Sigmoid colon (tissue), 6 donors: ENCODE measurements at regions not wholly inside any gene's neighbourhood (a gene's known extent, or its start where the extent isn't known, plus 50 kb on each side); places are given as distances from the start of the nearest gene placed in this dataset.

Source experiments
- DNase-seq: peaks from one replicate; pipeline ENCODE4 v3.0.0-alpha.2; 2019
- H3K27ac ChIP-seq, 4 donors: fragments of 200-600 bp; sonication (generic); one replicate each; pipeline ENCODE4 v1.5.1; 2016 to 2019; ENCODE audit warnings: mild to moderate bottlenecking in 1 of 4
- H3K27me3 ChIP-seq, 3 donors: fragments of 200-600 bp; sonication (generic); one replicate each; pipeline ENCODE4 v1.5.1; 2019; ENCODE audit warnings: mild to moderate bottlenecking in 1 of 3
- H3K36me3 ChIP-seq, 4 donors: fragments of 200-600 bp; sonication (generic); one replicate each; pipeline ENCODE4 v1.5.1; 2016 to 2019
- H3K4me1 ChIP-seq, 4 donors: fragments of 200-600 bp; sonication (generic); one replicate each; pipeline ENCODE4 v1.5.1; 2017 to 2019
- H3K4me3 ChIP-seq, 4 donors: fragments of 200-600 bp; sonication (generic); one replicate each; pipeline ENCODE4 v1.5.1; 2017 to 2019; ENCODE audit warnings: mild to moderate bottlenecking in 2 of 4, moderate library complexity in 1 of 4
- H3K9me3 ChIP-seq, 4 donors: fragments of 200-600 bp in 3 of 4; sonication (generic) in 3 of 4; one replicate each; pipeline versions ENCODE4 v1.5.1 to v1.6.1; 2013 to 2019
- CTCF ChIP-seq, 4 experiments: fragments of 450-650 bp in 3 of 4; fragments of 200-600 bp in 1 of 4; IDR thresholded peaks; one replicate each; pipeline ENCODE4 v1.5.1; 2016 to 2019; ENCODE audit warnings: antibody characterized with exemption in 4 of 4, mild to moderate bottlenecking in 3 of 4, moderate library complexity in 2 of 4
- EP300 ChIP-seq, 4 donors: sonication (generic); formaldehyde crosslinking; IDR thresholded peaks; one replicate each; pipeline ENCODE4 v1.6.1; 2017; ENCODE audit warnings: antibody characterized with exemption in 4 of 4
- POLR2A ChIP-seq, 2 donors: fragments of 450-650 bp; IDR thresholded peaks; one replicate each; pipeline ENCODE4 v1.6.1; 2016; ENCODE audit warnings: antibody characterized with exemption in 2 of 2, mild to moderate bottlenecking in 2 of 2, moderate library complexity in 2 of 2
- POLR2AphosphoS5 ChIP-seq, 4 donors: sonication (generic); formaldehyde crosslinking; IDR thresholded peaks; one replicate each; pipeline ENCODE4 v1.6.1; 2017; ENCODE audit warnings: antibody characterized with exemption in 4 of 4
- WGBS, 2 donors: extraction: QIAGEN DNeasy Blood & Tissue Kit; methylation state at CpG; one replicate each; pipeline ENCODE4 v1.1.7; 2013; 5-methylcytosine and 5-hydroxymethylcytosine counted together
- intact Hi-C: fragments of 100-400 bp; cut with DNase I; formaldehyde crosslinking; loops from one replicate; pipeline ENCODE4 v1.15.1; 2023
- donor health status: healthy with polysubstance abuse.
- donor health status: healthy.

GRCh38 chr9:113795811-113796392 lies 80.2 kb upstream of the ZNF618 start:
- TF ChIP-seq POLR2AphosphoS5 (IDR thresholded peaks at IDR 0.05) (no peak), POLR2A (IDR thresholded peaks at IDR 0.05) (no peak), EP300 (IDR thresholded peaks at IDR 0.05) (no peak), CTCF (IDR thresholded peaks at IDR 0.05) (no peak)
- DNase-seq: no peak
- no peak overlapping the region for H3K27ac ChIP-seq
- H3K4me3 ChIP-seq: no peak overlapping the region
- WGBS, 2 donors: 77 to 84% methylated on average over 2 of the region's 2 CpGs
- no peaks in the 10 kb centered on the region for H3K36me3 ChIP-seq
- no peaks in the 10 kb centered on the region for H3K27me3 ChIP-seq
- H3K9me3 ChIP-seq: no peaks in the 10 kb centered on the region
- intact Hi-C loops: no loop called here
- no peaks in the 10 kb centered on the region for H3K4me1 ChIP-seq

GRCh38 chr9:113796646-113797426 lies 79.3 kb upstream of the ZNF618 start:
- no peak for DNase-seq
- Histone ChIP-seq H3K36me3 (no peaks in the 10 kb centered on the region), H3K27ac (no peak overlapping the region), H3K27me3 (no peaks in the 10 kb centered on the region), H3K4me1 (no peaks in the 10 kb centered on the region), H3K9me3 (no peaks in the 10 kb centered on the region), H3K4me3 (no peak overlapping the region)
- no peak for TF ChIP-seq POLR2AphosphoS5 (IDR thresholded peaks at IDR 0.05)
- no peak for TF ChIP-seq CTCF (IDR thresholded peaks at IDR 0.05)
- TF ChIP-seq EP300 (IDR thresholded peaks at IDR 0.05): no peak
- no peak for TF ChIP-seq POLR2A (IDR thresholded peaks at IDR 0.05)
- WGBS, 2 donors: 92 to 93% methylated on average over 13 of the region's 13 CpGs
- intact Hi-C loops: no loop called here

GRCh38 chr9:113798062-113799030 lies 77.8 kb upstream of the ZNF618 start:
- 84 to 86% methylated on average over 13 of the region's 13 CpGs for WGBS, 2 donors
- Histone ChIP-seq H3K36me3 (no peaks in the 10 kb centered on the region), H3K4me1 (no peaks in the 10 kb centered on the region), H3K9me3 (no peaks in the 10 kb centered on the region), H3K27me3 (no peaks in the 10 kb centered on the region), H3K4me3 (no peak overlapping the region), H3K27ac (no peak overlapping the region)
- intact Hi-C loops: no loop called here
- DNase-seq: no peak
- no peak for TF ChIP-seq EP300 (IDR thresholded peaks at IDR 0.05)
- TF ChIP-seq POLR2AphosphoS5 (IDR thresholded peaks at IDR 0.05): no peak
- TF ChIP-seq POLR2A (IDR thresholded peaks at IDR 0.05): no peak
- no peak for TF ChIP-seq CTCF (IDR thresholded peaks at IDR 0.05)

GRCh38 chr9:113800276-113800675 lies 75.8 kb upstream of the ZNF618 start:
- Histone ChIP-seq H3K27me3 (no peaks in the 10 kb centered on the region), H3K27ac (no peak overlapping the region), H3K4me1 (no peaks in the 10 kb centered on the region), H3K36me3 (no peaks in the 10 kb centered on the region), H3K4me3 (no peak overlapping the region), H3K9me3 (no peaks in the 10 kb centered on the region)
- DNase-seq: no peak
- TF ChIP-seq CTCF (IDR thresholded peaks at IDR 0.05) (no peak), POLR2A (IDR thresholded peaks at IDR 0.05) (no peak), EP300 (IDR thresholded peaks at IDR 0.05) (no peak), POLR2AphosphoS5 (IDR thresholded peaks at IDR 0.05) (no peak)
- intact Hi-C loops: no loop called here
- 97% methylated on average over 2 of the region's 2 CpGs for WGBS, 2 donors
